WERI-Rb-1 (cell line): ENCODE measurements at regions not wholly inside any gene's neighbourhood (a gene's known extent, or its start where the extent isn't known, plus 50 kb on each side); places are given as distances from the start of the nearest gene placed in this dataset.
"Not testable (repeated sequence)": the region's sequence is repeated elsewhere in the genome, so short reads cannot be mapped to it uniquely, and the experiment has no call there.

ENCODE experiments used
- DNase-seq: peaks from one replicate; pipeline ENCODE4 v3.0.0-alpha.2; 2020
- H3K27ac ChIP-seq: fragments of 250-450 bp; sonication (Bioruptor Pico); 2 replicates; pipeline ENCODE4 v1.5.1; 2020; ENCODE audit warnings: mild to moderate bottlenecking, moderate library complexity
- H3K27me3 ChIP-seq: fragments of 250-450 bp; sonication (Bioruptor Pico); 2 replicates; pipeline ENCODE4 v1.5.1; 2021; ENCODE audit warnings: mild to moderate bottlenecking, low read depth, moderate library complexity; ENCODE audit not compliant: insufficient read depth, severe bottlenecking
- H3K36me3 ChIP-seq: fragments of 250-450 bp; sonication (Bioruptor Pico); 2 replicates; pipeline ENCODE4 v1.5.1; 2020; ENCODE audit warnings: mild to moderate bottlenecking, moderate library complexity
- H3K4me3 ChIP-seq: 2 replicates; pipeline ENCODE4 v1.5.1; 2011; ENCODE audit warnings: low read depth, mild to moderate bottlenecking, control low read depth, low read length
- H3K9me3 ChIP-seq: fragments of 250-450 bp; sonication (Bioruptor Pico); 2 replicates; pipeline ENCODE4 v1.5.1; 2021; ENCODE audit warnings: mild to moderate bottlenecking, moderate library complexity; ENCODE audit not compliant: severe bottlenecking
- CTCF ChIP-seq: IDR thresholded peaks from 2 replicates; pipeline ENCODE4 v1.5.1; 2011; ENCODE audit warnings: low read depth, mild to moderate bottlenecking, control low read depth, inconsistent platforms, low read length

- no peak overlapping the region for H3K27ac ChIP-seq
- no peak for TF ChIP-seq CTCF
- H3K27me3 ChIP-seq, result peaks cover 49% of the 10 kb centered on the region
- no peaks in the 10 kb centered on the region for H3K36me3 ChIP-seq
- H3K4me3 ChIP-seq, result no peak overlapping the region
- DNase-seq, result no peak
- H3K9me3 ChIP-seq, result no peaks in the 10 kb centered on the region
Observed at GRCh38 chr15:95041297-95041696, 809.9 kb downstream of the MCTP2 start.

- H3K27ac ChIP-seq, H3K36me3 ChIP-seq, DNase-seq, H3K4me3 ChIP-seq, H3K9me3 ChIP-seq: not testable (repeated sequence)
- H3K27me3 ChIP-seq, result peaks cover 38% of the 10 kb centered on the region
Observed at GRCh38 chr15:95043236-95043932, 812.0 kb downstream of the MCTP2 start.

GRCh38 chr15:95043933-95044313 lies 812.6 kb downstream of the MCTP2 start:
- H3K36me3 ChIP-seq, result no peaks in the 10 kb centered on the region
- H3K9me3 ChIP-seq, result peaks cover 2% of the 10 kb centered on the region
- no peak for TF ChIP-seq CTCF
- no peak overlapping the region for H3K27ac ChIP-seq
- no peak for DNase-seq
- H3K4me3 ChIP-seq, result no peak overlapping the region
- peaks cover 33% of the 10 kb centered on the region for H3K27me3 ChIP-seq

GRCh38 chr15:95044745-95045417 lies 813.5 kb downstream of the MCTP2 start:
- Histone ChIP-seq H3K4me3 (no peak overlapping the region), H3K27me3 (peaks cover 32% of the 10 kb centered on the region), H3K27ac (no peak overlapping the region), H3K36me3 (no peaks in the 10 kb centered on the region), H3K9me3 (peaks cover 2% of the 10 kb centered on the region)
- no peak for DNase-seq
- no peak for TF ChIP-seq CTCF

GRCh38 chr15:95051861-95052260 lies 820.5 kb downstream of the MCTP2 start:
- TF ChIP-seq CTCF, result no peak
- DNase-seq, result no peak
- no peak overlapping the region for H3K4me3 ChIP-seq
- peaks cover 8% of the 10 kb centered on the region for H3K27me3 ChIP-seq
- no peaks in the 10 kb centered on the region for H3K36me3 ChIP-seq
- H3K27ac ChIP-seq, result no peak overlapping the region
- H3K9me3 ChIP-seq, result peaks cover 2% of the 10 kb centered on the region

- no peaks in the 10 kb centered on the region for H3K9me3 ChIP-seq
- no peak overlapping the region for H3K4me3 ChIP-seq
- TF ChIP-seq CTCF, result no peak
- DNase-seq, result no peak
- no peaks in the 10 kb centered on the region for H3K36me3 ChIP-seq
- no peak overlapping the region for H3K27ac ChIP-seq
- H3K27me3 ChIP-seq, result peaks cover 17% of the 10 kb centered on the region
Observed at GRCh38 chr15:95059346-95059905, 828.1 kb downstream of the MCTP2 start.
